Right atrium auricular region (tissue), 2 donors: ENCODE measurements at regions not wholly inside any gene's neighbourhood (a gene's known extent, or its start where the extent isn't known, plus 50 kb on each side); places are given as distances from the start of the nearest gene placed in this dataset.

ENCODE experiments used
- DNase-seq: peaks from one replicate; pipeline ENCODE4 v3.0.0-alpha.2; 2019; ENCODE audit warnings: low spot score
- H3K27ac ChIP-seq, 2 donors: fragments of 200-600 bp; sonication (generic); 1 replicate in 1 of 2; 2 replicates in 1 of 2; pipeline ENCODE4 v1.5.1; 2016 to 2019
- H3K27me3 ChIP-seq, 2 donors: fragments of 200-600 bp; sonication (generic); one replicate each; pipeline versions ENCODE4 v1.5.1 to v1.6.0; 2017 to 2019
- H3K36me3 ChIP-seq: fragments of 200-600 bp; sonication (generic); one replicate; pipeline ENCODE4 v1.5.1; 2016
- H3K4me1 ChIP-seq, 2 donors: fragments of 200-600 bp; sonication (generic); one replicate each; pipeline versions ENCODE4 v1.5.1 to v1.6.0; 2017 to 2019
- H3K4me3 ChIP-seq, 2 donors: fragments of 200-600 bp; sonication (generic); 1 replicate in 1 of 2; 2 replicates in 1 of 2; pipeline ENCODE4 v1.5.1; 2017 to 2019; ENCODE audit warnings: mild to moderate bottlenecking in 1 of 2, moderate library complexity in 1 of 2
- H3K9me3 ChIP-seq, 2 donors: fragments of 200-600 bp; sonication (generic); one replicate each; pipeline ENCODE4 v1.5.1; 2019
- CTCF ChIP-seq, 2 donors: fragments of 200-600 bp; sonication (generic); IDR thresholded peaks; one replicate each; pipeline ENCODE4 v1.5.1; 2019; ENCODE audit warnings: antibody characterized with exemption in 2 of 2

- Histone ChIP-seq H3K4me1 (no peaks in the 10 kb centered on the region), H3K27me3 (no peaks in the 10 kb centered on the region), H3K4me3 (no peak overlapping the region), H3K27ac (no peak overlapping the region), H3K9me3 (no peaks in the 10 kb centered on the region), H3K36me3 (no peaks in the 10 kb centered on the region)
- no peak for TF ChIP-seq CTCF (IDR thresholded peaks at IDR 0.05)
- no peak for DNase-seq
Observed at GRCh38 chr20:60528141-60528540, 569.9 kb downstream of the CDH26 start.

- no peaks in the 10 kb centered on the region for H3K36me3 ChIP-seq
- no peak for TF ChIP-seq CTCF (IDR thresholded peaks at IDR 0.05)
- H3K27me3 ChIP-seq, result no peaks in the 10 kb centered on the region
- no peak overlapping the region for H3K4me3 ChIP-seq
- no peak for DNase-seq
- H3K4me1 ChIP-seq, result no peaks in the 10 kb centered on the region
- H3K9me3 ChIP-seq, result no peaks in the 10 kb centered on the region
- no peak overlapping the region for H3K27ac ChIP-seq
Observed at GRCh38 chr20:60529149-60529548, 570.9 kb downstream of the CDH26 start.

GRCh38 chr20:60535211-60535610 lies 577.0 kb downstream of the CDH26 start:
- no peak for DNase-seq
- Histone ChIP-seq H3K36me3 (no peaks in the 10 kb centered on the region), H3K27me3 (no peaks in the 10 kb centered on the region), H3K9me3 (no peaks in the 10 kb centered on the region), H3K27ac (no peak overlapping the region), H3K4me3 (no peak overlapping the region), H3K4me1 (no peaks in the 10 kb centered on the region)
- no peak for TF ChIP-seq CTCF (IDR thresholded peaks at IDR 0.05)

GRCh38 chr20:60540591-60540990 lies 582.4 kb downstream of the CDH26 start:
- no peak for DNase-seq
- H3K27ac ChIP-seq, result no peak overlapping the region
- no peak overlapping the region for H3K4me3 ChIP-seq
- no peaks in the 10 kb centered on the region for H3K9me3 ChIP-seq
- no peaks in the 10 kb centered on the region for H3K36me3 ChIP-seq
- TF ChIP-seq CTCF (IDR thresholded peaks at IDR 0.05), result no peak
- H3K27me3 ChIP-seq, result no peaks in the 10 kb centered on the region
- H3K4me1 ChIP-seq, result no peaks in the 10 kb centered on the region

- Histone ChIP-seq H3K27ac (no peak overlapping the region), H3K4me3 (no peak overlapping the region), H3K4me1 (no peaks in the 10 kb centered on the region), H3K9me3 (no peaks in the 10 kb centered on the region), H3K36me3 (no peaks in the 10 kb centered on the region), H3K27me3 (no peaks in the 10 kb centered on the region)
- TF ChIP-seq CTCF (IDR thresholded peaks at IDR 0.05), result no peak
- DNase-seq, result no peak
Observed at GRCh38 chr20:60541991-60542390, 583.8 kb downstream of the CDH26 start.

GRCh38 chr20:60543598-60543997 lies 585.4 kb downstream of the CDH26 start:
- no peak overlapping the region for H3K27ac ChIP-seq
- no peaks in the 10 kb centered on the region for H3K4me1 ChIP-seq
- no peaks in the 10 kb centered on the region for H3K27me3 ChIP-seq
- no peak overlapping the region for H3K4me3 ChIP-seq
- no peak for DNase-seq
- TF ChIP-seq CTCF (IDR thresholded peaks at IDR 0.05), result no peak
- no peaks in the 10 kb centered on the region for H3K36me3 ChIP-seq
- no peaks in the 10 kb centered on the region for H3K9me3 ChIP-seq
